ENCODE measurements at regions not wholly inside any gene's neighbourhood (a gene's known extent, or its start where the extent isn't known, plus 50 kb on each side); places are given as distances from the start of the nearest gene placed in this dataset.
"Not testable (repeated sequence)": the region's sequence is repeated elsewhere in the genome, so short reads cannot be mapped to it uniquely, and the experiment has no call there.

DNA sequence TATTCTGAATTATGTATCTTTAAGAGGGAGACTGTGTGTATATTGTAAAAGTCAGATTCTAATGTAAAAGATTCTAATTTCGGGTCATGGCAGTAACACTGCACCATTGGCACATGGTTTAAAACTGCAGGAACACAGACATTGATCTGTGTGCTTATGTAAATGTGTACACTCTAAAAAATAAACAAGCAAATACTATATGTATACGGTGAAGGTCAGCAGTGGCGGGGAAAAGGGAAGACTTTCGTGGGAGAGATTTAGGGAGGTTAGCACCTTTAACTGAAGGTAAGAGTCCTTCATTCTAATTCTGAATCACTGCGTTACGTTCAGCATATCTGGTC, 157.8 kb upstream of the FAM20A start:
- TF ChIP-seq, protein P1, sequence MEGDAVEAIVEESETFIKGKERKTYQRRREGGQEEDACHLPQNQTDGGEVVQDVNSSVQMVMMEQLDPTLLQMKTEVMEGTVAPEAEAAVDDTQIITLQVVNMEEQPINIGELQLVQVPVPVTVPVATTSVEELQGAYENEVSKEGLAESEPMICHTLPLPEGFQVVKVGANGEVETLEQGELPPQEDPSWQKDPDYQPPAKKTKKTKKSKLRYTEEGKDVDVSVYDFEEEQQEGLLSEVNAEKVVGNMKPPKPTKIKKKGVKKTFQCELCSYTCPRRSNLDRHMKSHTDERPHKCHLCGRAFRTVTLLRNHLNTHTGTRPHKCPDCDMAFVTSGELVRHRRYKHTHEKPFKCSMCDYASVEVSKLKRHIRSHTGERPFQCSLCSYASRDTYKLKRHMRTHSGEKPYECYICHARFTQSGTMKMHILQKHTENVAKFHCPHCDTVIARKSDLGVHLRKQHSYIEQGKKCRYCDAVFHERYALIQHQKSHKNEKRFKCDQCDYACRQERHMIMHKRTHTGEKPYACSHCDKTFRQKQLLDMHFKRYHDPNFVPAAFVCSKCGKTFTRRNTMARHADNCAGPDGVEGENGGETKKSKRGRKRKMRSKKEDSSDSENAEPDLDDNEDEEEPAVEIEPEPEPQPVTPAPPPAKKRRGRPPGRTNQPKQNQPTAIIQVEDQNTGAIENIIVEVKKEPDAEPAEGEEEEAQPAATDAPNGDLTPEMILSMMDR (IDR thresholded peaks at IDR 0.05; ENCODE audit: insufficient read depth, missing control alignments): no peak
- DNase-seq (ENCODE audit: insufficient read length, low spot score): no peak
- no peak for FAIRE-seq

DNA sequence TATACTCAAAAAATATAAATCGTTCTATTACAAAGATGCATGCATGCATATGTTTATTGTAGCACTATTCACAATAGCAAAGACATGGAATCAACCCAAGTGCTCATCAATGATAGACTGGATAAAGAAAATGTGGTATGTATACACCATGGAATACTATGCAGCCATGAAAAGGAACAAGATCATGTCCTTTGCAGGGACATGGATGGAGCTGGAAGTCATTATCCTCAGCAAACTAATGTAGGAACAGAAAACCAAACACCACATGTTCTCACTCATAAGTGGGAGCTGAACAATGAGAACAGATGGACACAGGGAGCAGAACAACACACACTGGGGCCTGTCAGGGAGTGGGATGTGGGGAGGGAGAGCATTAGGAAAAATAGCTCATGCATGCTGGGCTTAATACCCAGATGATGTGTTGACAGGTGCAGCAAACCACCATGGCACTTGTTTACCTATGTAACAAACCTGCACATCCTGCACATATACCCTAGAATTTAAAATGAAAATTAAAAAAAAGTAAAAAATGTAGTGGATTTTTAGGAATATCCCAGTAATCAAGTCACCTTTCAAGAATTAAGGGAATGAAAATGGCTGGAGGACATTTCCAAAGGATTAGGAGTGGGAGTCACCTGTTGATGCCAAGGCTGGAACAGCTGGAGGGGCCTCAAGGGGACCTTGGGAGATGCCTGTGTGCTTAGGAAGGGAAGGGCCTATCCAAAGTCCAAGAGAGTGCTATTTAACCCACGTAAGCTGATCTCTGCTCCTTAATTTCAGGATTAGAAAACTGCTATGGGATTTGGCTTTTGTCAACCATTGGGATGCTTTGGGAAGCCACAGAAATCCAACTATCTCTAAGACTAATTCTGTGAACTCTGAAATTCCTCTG, 156.9 kb upstream of the FAM20A start:
- not testable (repeated sequence) for FAIRE-seq; DNase-seq (ENCODE audit: insufficient read length, low spot score)

DNA sequence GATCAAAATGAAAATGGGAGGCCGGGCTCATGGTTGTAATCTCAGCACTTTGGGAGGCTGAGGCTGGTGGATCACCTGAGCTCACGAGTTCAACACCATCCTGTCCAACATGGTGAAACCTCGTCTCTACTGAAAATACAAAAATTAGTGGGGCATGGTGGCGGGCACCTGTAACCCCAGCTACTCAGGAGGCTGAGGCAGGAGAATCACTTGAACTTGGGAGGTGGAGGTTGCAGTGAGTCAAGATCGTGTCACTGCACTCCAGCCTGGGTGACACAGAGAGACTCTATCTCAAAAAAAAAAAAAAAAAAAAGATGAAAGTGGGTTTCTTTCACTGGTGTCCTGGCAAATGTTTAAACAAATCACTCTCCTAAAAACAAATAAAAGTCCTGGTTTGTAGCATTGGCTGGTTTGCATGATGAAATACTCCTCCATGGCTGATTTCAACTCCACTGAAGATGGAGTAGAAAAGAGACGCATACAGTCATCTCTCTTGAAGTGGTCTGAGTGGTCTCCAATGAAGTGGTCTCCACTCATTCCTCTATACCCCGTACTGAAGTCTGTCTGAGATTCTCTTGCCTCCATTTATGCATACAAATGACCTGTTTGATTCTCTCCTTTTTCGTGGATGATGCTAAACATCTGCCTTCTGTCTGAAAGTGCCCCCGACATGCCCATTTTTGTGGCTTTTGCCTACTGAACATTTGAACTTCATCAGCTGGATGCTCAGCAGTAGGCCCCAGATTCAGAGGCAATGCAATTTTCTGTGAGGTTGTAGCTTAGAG, 153.0 kb upstream of the FAM20A start:
- FAIRE-seq: no peak
- TF ChIP-seq, protein P1 (IDR thresholded peaks at IDR 0.05; ENCODE audit: insufficient read depth, missing control alignments): no peak

DNA sequence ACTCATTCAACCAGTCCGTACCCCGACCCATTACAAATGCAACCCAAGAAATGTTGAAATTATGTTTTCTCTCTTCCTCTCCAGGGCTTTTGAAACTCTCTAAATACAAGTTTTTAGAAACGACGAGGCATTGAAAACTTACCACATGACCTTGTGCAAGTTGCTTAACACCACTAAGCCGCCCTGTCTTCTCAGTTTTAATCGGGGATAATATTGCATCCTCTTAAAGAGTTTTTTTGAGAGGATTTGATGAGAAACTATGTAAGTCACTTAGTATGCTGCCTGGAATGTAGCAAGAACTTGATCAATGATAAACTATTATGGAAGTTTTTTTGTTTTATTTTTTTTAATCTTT, 149.0 kb upstream of the FAM20A start:
- FAIRE-seq (no peak), DNase-seq (ENCODE audit: insufficient read length, low spot score) (no peak)
- TF ChIP-seq, protein P1 (IDR thresholded peaks at IDR 0.05; ENCODE audit: insufficient read depth, missing control alignments): no peak

More for the DNA sequence above, 153.0 kb upstream of the FAM20A start:
- DNase-seq (ENCODE audit: insufficient read length, low spot score): no peak

DNA sequence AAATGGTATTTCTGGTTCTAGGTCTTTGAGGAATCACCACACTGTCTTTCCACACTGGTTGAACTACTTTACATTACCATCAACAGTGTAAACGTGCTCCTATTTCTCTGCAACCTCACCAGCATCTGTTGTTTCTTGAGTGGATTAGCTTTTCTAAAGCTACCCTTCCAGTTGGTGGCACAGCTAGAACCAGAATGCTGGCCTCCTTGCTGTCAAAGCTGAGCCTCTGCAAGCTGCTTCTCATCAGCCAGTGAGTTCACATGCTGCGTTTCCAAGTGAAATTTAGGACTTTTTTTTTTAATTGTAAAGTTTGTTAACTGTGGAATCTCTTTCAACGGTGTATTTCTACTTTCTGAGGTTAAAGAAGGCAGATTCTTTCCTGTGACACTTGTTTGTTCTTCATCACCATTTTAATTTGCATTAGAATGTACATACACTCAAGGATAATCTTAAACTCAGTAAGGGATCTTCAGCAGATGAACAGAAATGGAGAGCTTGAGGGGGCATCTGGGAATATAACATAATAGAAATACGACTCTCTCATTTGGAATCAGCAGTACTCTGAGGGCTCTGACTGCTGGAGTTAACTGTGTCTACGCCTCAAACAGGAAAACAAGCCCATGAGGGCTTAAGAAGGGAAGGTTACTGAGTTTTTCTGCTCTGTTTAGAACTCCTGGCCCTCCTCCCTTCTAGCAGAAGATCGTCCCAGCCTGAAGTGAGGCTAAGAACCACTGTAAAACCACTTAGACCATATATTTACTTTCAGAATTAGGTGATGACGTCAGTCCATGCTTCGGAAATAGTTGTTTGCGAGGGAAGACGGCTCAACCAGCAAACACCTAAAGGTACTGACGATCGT, 148.4 kb upstream of the FAM20A start:
- TF ChIP-seq, protein P1 (IDR thresholded peaks at IDR 0.05; ENCODE audit: insufficient read depth, missing control alignments): no peak
- DNase-seq (ENCODE audit: insufficient read length, low spot score) (no peak), FAIRE-seq (no peak)

DNA sequence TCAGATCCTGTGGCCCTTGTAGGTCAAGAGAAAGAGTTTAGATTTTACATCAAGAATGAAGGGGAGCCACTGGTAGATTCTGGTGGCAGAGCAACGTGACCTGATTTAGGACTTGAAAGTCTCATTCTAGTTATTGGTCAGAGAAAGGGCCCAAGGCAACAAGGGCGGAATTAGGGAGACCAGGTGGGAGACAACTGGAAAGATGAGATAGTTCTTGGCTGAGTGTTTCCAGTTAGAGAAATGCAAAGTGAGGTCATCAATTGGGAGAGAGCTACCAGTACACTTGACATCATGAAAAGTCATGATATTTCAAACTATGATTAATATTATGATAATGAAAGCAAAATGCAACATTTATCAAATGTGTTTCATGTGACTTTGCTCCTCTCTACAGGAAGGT, 147.2 kb upstream of the FAM20A start:
- no peak for FAIRE-seq
- TF ChIP-seq, protein P1 (IDR thresholded peaks at IDR 0.05; ENCODE audit: insufficient read depth, missing control alignments): no peak
- DNase-seq (ENCODE audit: insufficient read length, low spot score): no peak
